MM.1S (cell line): ENCODE measurements at regions not wholly inside any gene's neighbourhood (a gene's known extent, or its start where the extent isn't known, plus 50 kb on each side); places are given as distances from the start of the nearest gene placed in this dataset.
"Not testable (repeated sequence)": the region's sequence is repeated elsewhere in the genome, so short reads cannot be mapped to it uniquely, and the experiment has no call there.

ENCODE experiments used
- CTCF ChIP-seq: fragments of 300-600 bp; sonication (generic); IDR thresholded peaks from 2 replicates; pipeline ENCODE4 v1.5.1; 2016; ENCODE audit warnings: antibody characterized with exemption, low read length, mixed read lengths
- EZH2 ChIP-seq: fragments of 300-600 bp; sonication (generic); optimal IDR thresholded peaks from 2 replicates; pipeline ENCODE3; 2017; ENCODE audit warnings: low read depth, mild to moderate bottlenecking, antibody characterized with exemption, low read length, mixed read lengths

GRCh38 chr1:206281912-206282654 lies 78.7 kb downstream of the SRGAP2 start:
- not testable (repeated sequence) for TF ChIP-seq CTCF, EZH2
